ENCODE measurements at regions not wholly inside any gene's neighbourhood (a gene's known extent, or its start where the extent isn't known, plus 50 kb on each side); places are given as distances from the start of the nearest gene placed in this dataset.
"Not testable (repeated sequence)": the region's sequence is repeated elsewhere in the genome, so short reads cannot be mapped to it uniquely, and the experiment has no call there.

DNA sequence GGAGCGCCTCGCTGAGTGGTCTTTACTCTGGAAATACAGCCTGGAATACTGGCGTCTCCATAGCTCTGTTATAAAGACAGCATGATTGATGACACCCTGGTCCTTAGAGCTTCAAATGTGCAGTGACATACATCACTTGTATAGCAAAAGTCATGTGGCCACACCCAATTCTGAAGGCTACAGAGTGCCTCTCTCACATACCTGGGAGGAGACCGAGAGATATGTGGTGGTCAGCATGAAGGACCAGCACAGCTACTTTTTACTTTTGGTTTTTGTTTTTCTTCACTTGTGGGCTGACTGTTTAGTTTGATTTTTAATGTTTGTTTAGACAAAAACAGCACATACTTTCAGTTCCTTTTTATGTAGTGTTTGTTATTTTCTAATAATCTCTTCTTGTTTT is 938.5 kb upstream of the SOX11 start:
- no peak for DNase-seq

- DNase-seq: no peak
These were observed 929.2 kb upstream of the SOX11 start for GRCh38 chr2:4762951-4763376.

DNA sequence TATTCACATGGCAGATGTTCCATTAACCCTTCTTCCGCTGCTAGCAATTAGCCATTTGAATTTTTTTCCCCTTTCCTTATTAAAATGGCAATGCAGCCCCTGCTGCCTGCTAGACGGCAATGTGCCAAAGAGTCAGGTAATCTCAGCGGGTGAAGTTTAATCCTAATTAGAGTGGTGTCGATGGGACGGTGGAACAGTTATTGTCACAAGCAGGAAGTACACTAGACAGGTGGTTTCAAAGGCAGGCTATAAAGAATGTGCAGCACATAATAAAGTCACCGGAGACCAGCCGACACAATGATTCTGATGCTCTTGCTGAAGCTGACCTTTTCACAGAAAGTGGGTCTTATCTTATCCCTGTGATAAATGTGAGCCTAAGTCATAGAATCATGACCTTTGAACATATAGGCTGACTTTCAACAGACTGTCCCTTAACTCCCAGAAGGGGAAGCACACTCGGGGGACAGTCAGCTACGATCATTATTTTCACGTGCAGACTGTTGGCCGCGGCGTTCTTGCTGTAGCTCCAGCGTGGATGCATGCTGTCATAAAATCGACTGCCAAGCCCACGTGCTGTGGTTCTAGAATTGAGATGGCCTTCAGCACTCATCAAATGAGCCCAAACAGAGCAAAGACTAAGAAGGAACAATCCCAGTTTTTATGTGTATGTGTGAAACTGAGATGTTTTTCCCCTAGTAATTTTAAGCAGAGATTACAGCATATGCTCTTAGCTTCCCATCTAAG is 926.2 kb upstream of the SOX11 start:
- DNase-seq: no peak

- DNase-seq: no peak
These were observed 916.5 kb upstream of the SOX11 start for GRCh38 chr2:4775668-4776067.

GRCh38 chr2:4780679-4781078 is 911.5 kb upstream of the SOX11 start:
- no peak for DNase-seq

DNA sequence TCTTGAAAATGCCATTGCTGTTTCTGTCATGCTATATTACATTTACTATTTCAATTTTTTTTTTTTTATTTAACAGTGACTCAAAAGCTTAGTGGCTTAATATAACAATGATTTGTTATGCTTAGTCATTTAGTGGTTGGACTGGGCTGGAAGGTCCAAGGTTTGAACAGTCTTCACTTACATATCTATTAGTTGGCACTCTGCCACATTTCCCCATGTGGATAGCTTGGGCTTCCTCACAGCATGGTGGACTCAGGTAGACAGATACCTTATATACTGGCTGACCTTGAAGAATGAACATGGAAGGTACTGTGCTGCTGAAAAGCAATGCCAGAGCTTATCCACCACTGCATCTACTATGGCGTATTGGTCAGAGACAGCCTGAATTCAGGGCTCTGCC is 909.5 kb upstream of the SOX11 start:
- DNase-seq: no peak

GRCh38 chr2:4791488-4791887 is 900.7 kb upstream of the SOX11 start:
- no peak for DNase-seq

DNA sequence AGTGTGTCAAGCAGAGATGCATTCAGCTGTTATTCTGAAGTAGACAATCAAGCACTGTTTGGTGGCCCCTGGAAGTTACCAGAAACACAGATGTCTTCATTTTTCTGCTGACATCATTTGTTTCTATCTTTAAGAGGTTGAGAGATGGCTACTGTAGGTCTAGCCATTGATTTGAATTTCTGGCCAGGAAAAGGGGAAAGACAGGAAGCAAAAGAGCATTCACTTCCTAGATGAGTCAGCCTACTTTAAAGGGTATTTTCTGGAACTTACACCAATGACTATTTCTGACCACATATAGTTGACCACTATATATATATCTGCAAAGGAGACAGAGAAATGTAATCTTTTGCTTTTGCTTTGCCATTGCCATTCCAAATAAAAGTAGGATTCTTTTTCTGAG is 900.1 kb upstream of the SOX11 start:
- no peak for DNase-seq

- DNase-seq: no peak
These were observed 888.8 kb upstream of the SOX11 start for GRCh38 chr2:4803396-4803795.

GRCh38 chr2:4814137-4814536 is 878.0 kb upstream of the SOX11 start:
- not testable (repeated sequence) for DNase-seq

GRCh38 chr2:4827836-4828235 is 864.3 kb upstream of the SOX11 start:
- no peak for DNase-seq

GRCh38 chr2:4828682-4829374 is 863.4 kb upstream of the SOX11 start:
- no peak for DNase-seq

- no peak for DNase-seq
These were observed 860.4 kb upstream of the SOX11 start for GRCh38 chr2:4831751-4832150.

DNA sequence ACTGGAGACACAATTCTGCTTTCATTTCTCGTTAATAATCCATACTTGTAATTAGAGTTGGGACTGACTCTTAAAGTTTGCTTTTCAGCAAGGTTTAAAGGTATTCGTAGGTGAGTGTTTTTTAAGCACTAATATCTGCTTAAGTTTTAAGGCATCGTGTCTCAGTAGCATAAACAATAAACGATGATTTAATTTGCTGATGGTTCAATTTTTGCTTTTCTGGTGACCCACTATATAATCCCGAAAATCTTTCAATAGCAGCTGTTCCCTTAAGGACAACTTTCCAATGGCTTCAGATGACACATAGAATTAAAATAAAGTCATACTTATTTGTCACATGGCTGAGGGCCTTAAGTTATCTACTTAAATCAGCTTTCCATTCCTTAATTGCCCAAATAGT is 859.5 kb upstream of the SOX11 start:
- no peak for DNase-seq

DNA sequence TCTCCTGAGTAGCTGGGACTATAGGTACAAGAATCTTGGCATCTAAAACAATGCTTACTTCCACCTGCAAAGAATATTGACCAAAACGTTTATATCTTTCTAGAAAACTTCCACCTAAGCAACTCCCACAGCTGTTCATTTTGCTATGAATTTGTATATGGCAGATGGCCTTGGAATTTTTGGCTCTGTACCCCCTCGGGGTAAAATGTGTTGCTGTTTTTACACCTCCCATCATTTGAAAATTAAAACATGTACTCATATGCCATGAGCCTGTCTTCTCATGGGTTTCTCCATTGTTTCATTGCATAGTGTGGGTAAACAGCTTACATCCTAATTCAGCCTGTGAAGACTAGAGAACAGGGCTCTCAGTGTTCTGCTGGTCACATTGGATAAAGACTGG is 853.6 kb upstream of the SOX11 start:
- no peak for DNase-seq

DNA sequence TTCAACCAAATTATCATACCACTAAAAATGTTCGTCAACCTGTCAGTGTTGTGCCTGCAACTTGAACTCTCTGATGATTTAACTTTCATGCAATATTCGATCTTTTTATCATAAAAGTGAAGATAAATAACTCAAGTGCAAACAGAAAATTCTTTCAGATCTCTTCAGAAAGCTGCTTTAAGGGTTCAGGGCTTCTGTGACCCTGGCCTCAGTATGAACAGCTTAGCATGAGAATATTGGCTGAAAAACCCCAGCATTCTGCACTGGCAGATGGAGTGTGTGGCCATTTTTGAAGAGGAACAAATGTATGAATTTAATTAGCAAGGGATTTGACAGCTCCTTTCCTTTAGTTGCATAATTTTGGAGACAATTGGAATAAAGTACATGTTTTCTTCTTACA is 851.4 kb upstream of the SOX11 start:
- DNase-seq: no peak

GRCh38 chr2:4844881-4845280 is 847.3 kb upstream of the SOX11 start:
- DNase-seq: no peak

GRCh38 chr2:4862031-4862430 is 830.2 kb upstream of the SOX11 start:
- DNase-seq: no peak

GRCh38 chr2:4866198-4866597 is 826.0 kb upstream of the SOX11 start:
- no peak for DNase-seq

DNA sequence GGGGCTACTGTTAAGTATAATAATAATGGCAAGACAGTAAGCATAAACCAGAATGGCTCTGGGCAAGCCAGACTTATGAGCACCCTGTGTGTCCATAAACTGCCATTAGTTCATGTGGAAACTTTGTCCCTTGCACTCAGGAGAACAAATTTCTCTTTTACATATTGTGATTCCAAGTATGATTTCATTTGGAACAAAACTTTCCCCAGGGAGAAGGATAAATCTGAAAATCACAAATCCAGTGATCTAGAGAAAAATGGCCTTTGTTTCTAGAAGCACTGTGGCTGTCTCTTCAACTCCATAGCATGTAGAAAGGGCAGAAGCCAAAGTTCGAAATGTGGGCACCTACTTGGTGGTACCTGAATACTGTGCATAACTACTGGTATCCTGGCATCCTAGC is 823.7 kb upstream of the SOX11 start:
- DNase-seq: no peak

DNA sequence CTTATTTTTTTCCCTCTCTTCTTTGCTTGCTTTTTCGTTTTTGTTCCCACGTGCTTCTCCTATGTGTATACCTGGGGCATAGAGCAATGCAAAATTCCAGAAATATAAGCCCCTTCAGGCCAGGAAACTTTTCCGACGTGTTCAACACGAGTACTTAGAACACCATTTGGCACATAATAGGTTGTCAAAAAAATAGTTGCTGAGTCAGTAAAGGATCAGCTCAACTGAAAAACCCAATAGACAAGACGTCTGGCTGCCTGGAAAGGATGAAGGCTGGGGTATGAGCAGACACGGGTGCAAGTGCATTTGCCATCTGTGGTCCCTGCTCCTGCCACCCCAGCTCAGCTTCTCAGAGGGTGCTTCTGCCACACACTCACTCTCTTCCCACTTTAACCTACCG is 823.0 kb upstream of the SOX11 start:
- no peak for DNase-seq

DNA sequence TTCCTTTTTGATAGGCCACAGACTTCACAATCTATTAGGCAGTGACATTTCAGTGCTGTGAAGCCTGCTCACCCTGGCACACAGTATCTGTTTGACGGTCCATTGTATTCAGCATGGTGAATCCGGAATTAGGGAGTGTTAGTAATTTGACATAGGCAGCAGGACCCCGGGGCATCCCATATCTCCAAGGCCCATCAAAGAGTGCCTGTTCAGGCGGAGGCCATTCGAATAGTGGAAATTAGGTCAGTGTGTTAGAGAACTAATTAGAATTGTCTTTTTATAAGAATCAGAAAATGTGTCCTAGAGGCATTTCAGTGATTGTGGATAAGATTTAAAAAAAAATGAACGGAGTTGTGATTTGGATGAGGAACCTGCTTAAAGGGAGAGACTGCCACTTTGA is 818.8 kb upstream of the SOX11 start:
- no peak for DNase-seq

GRCh38 chr2:4873876-4874593 is 818.1 kb upstream of the SOX11 start:
- no peak for DNase-seq

DNA sequence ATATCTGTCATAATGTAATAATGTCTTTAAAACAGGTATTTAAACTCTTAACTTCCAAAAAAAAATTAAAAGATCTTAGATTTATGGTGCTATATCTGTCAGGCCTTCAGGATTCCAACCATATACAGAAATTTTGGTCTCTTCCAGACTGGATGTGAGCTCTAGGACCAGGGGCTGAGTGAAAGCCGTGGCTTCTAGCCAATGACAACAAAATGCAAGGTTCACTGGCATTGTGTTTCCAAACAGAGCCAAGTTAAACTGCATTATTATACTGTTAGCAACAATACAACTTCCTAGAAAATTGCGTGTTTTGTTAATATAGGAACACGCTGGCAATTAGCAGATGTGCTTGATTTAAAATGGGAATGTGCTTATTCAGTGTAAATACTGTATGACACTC is 809.8 kb upstream of the SOX11 start:
- DNase-seq: no peak
